Muscle of arm (tissue), 1 donor: ENCODE measurements at regions not wholly inside any gene's neighbourhood (a gene's known extent, or its start where the extent isn't known, plus 50 kb on each side); places are given as distances from the start of the nearest gene placed in this dataset.
A peak's percentile ranks its signal among the peaks of the same experiment; 100 is the strongest.
"Not testable (repeated sequence)": the region's sequence is repeated elsewhere in the genome, so short reads cannot be mapped to it uniquely, and the experiment has no call there.

ENCODE experiments used
- DNase-seq: peaks from one replicate; pipeline ENCODE4 v3.0.0-alpha.2; 2013

DNA sequence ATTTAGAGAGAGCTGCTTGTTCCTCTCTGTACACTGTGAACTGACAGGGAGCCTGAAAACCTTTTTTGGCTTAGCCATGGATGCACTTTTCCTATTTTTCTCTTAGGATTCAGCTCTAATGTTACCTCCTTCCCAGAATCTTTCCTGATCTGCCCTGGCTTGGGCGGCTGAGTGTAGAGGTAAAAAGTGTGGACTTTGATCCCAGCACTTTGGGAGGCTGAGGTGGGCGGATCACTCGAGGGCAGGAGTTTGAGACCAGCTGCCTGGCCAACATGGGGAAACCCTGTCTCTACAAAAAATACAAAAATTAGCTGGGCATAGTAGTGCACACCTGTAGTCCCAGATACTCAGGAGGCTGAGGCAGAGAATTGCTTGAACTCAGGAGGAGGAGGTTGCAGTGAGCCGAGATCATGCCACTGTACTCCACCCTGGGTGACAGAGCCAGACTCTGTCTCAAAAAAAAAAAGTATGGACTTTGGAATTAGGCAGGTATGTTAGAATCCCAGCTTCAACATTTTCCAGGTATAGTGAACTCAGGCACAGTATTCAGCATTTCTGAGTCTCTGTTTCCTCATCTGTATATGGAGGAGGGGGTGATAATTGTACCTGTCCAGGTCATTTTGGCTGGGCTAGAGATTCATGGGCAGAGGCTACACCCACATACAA is 212.5 kb upstream of the EEF2KMT start:
- no peak for DNase-seq

GRCh38 chr16:5305023-5305422 is 207.4 kb upstream of the EEF2KMT start:
- DNase-seq = no peak

DNA sequence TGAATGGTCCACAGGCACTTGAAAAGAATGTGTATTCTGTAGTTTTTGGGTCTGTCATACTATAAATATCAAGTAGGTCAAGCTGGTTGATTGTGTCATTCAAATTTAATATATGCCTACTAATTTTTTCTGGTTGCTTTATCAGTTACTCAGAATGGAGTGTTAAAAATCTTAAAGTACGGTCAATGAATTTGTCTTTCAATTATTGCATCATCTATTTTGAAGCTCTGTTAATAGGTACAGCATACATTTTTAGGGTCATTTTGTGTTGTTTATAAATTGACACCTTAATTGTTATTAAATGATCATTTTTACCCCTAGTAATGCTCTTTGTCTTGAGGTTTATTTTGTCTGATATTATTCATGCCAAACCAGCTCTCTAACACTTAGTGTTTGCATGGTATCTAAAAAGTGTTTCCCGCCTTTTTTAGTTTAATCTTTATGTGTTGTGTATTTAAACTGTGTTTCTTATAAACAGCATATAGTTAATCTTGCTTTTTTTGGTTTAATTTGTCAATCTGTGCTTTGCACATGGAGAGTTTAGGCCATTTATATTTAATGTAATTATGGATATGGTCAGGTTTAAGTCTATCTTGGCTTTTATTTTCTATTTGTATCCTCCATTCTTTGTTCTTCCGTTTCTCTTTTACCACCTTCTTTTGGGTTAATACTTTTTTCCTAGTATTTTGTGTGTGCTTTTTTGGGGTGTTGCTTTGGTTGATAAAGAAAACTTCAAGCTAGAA is 204.9 kb upstream of the EEF2KMT start:
- DNase-seq = no peak

- no peak for DNase-seq
These were observed 200.6 kb upstream of the EEF2KMT start for GRCh38 chr16:5298202-5298601.

DNA sequence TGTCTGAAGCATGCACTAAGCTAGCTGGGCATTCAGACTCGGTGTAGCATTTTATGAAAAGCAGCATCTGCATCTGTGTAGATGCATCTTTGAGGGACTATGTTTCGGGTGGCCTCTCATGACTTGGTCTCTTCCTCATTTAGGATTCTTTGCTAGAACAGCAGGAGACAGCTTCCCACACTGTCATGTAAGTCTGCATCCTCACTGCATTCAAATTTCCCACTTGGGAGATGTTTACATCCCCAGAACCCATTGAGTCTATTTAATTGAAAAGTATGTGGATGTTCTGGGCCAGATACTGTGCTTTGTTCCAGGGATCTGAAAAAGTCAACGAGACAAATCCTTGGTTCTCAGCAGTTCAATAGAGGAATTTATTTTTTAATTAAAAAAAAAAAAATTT is 198.6 kb upstream of the EEF2KMT start:
- no peak for DNase-seq

DNA sequence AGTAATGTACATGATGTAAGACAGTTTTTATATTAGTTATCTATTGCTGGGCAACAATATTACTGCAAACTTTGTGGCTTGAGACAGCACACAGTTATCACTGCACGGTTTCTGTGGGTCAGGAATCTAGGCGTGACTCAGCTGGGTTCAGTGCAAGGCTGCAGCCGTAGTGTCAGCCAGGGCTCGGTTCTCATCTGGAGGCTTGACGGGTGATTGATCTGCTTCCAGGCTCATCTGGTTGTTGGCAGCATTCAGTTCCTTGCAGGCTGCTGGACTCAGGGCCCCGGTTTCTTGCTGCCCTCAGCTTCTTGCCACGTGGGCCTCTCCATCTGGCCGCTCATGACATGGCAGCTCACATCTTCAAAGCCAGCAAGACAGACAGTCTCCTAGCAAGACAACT is 197.7 kb upstream of the EEF2KMT start:
- DNase-seq = not testable (repeated sequence)

DNA sequence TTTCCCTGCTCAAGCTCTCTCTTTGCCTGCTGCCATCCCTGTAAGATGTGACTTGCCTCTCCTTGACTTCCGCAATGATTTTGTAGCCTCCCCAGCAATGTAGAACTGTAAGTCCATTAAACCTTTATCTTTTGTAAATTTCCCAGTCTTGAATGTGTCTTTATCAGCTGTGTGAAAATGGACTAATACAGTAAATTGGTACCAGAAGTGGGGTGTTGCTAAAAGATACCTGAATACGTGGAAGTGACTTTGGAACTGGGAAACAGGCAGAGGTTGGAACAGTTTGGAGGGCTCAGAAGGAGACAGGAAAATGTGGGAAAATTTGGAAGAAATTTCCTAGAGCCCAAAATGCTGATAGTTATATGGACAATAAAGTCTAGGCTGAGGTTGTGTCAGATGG is 184.6 kb upstream of the EEF2KMT start:
- not testable (repeated sequence) for DNase-seq

- DNase-seq = no peak
These were observed 159.9 kb upstream of the EEF2KMT start for GRCh38 chr16:5257462-5257861.

DNA sequence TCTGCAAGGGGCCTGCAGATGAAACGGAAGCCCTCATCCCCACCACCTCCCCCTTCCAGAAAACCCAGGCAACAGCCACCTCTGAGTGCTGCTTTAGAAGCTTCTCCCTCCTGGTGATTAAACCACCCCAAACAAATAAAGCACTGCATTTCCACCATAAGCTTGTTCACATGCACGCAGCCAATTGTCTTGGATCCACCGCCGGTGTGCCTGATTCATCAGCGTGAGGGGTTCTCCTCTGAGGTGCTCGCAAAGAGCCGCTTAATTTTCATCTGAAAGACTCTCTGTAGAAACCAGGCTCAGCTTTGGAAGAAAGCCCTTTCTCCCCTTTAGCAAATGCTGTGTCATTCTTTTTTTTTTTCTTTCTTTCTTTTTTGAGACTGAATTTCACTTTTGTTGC is 155.2 kb upstream of the EEF2KMT start:
- no peak for DNase-seq

GRCh38 chr16:5247403-5247802 is 149.8 kb upstream of the EEF2KMT start:
- not testable (repeated sequence) for DNase-seq

GRCh38 chr16:5240278-5240626 is 142.7 kb upstream of the EEF2KMT start:
- DNase-seq = not testable (repeated sequence)

DNA sequence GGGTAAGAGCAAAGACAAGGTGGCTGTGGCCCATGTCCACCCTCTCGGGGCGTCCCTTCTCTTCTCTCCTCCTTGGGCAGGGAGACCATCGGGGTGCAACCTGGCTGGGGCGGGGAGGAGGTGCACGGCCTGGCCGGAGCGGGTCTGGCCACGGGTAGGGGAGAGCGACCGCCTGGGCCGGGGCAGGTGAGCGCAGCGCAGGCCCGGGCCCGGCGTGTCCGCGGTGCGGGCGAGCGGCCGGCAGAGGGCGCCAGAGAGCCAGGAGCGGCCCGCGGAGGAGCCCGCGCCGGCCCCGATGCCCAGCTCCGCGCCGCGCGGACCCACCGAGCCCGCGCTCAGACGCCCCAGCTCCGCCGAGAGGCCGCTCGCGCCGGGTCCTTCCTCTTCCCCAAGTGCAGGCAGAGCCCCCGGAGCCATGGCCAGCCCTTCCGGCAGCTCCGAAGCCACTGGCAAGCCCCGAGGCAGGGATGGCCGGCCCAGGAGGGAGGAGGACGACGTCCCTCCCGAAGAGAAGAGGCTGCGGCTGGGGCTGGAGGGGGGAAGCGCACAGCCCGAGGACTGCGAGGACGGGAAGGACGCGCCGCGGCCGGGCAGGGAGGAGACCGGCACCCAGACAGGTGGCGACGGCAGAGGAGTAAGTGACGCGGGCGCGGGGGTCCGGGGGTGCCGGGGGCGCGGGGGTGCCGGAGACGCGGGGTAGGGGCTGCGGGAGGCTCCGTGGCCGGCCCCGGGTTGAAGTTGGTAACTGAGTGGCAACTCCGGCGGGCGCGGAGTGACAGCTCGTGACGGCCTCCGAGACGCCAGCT is 142.1 kb upstream of the EEF2KMT start:
- DNase-seq = peak; percentile 9

DNA sequence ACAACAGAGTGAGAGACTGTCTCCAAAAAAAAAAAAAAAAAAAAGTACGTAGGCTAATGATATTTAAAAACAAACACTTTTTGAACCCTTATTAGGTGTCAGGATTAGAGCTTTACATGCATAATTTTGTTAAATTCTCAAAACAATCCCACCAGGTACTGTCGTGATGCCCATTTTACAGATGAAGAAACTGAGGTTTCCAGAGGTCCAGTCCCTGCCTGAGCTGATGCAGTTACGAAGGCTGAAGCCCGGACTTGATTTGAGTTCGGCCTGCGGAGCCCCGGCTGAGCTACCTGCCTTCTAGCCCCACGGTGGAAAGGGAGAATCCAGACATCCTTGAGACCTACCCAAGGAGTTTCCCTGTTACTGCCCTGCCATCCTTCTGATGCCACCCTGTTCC is 137.5 kb upstream of the EEF2KMT start:
- no peak for DNase-seq

GRCh38 chr16:5234295-5235050 is 136.9 kb upstream of the EEF2KMT start:
- no peak for DNase-seq

DNA sequence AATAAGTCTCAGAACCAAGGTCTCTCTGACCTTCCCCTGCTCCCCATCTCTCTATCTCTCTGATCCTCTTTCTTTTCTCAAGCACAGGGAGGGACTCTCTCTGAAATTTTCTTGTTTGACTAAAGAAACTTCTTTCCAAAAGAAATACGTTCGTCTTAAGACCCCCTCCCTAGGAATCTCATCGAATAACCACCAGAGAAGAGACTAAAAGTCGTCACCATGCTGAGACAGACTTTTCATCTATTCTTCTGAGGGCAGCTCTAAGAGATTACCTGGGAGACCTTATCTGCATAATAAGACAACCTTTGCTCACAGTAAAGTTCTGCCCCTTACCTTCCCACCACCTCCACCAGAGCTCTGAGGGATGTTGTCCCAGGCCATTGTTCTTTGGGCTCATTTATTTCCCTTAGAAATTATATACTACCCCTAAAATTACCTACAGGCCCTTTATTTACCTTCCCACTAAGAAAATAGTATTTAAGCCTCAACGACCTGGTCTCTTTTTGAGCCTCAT is 133.7 kb upstream of the EEF2KMT start:
- DNase-seq = no peak

- no peak for DNase-seq
These were observed 130.8 kb upstream of the EEF2KMT start for GRCh38 chr16:5228369-5228768.

DNA sequence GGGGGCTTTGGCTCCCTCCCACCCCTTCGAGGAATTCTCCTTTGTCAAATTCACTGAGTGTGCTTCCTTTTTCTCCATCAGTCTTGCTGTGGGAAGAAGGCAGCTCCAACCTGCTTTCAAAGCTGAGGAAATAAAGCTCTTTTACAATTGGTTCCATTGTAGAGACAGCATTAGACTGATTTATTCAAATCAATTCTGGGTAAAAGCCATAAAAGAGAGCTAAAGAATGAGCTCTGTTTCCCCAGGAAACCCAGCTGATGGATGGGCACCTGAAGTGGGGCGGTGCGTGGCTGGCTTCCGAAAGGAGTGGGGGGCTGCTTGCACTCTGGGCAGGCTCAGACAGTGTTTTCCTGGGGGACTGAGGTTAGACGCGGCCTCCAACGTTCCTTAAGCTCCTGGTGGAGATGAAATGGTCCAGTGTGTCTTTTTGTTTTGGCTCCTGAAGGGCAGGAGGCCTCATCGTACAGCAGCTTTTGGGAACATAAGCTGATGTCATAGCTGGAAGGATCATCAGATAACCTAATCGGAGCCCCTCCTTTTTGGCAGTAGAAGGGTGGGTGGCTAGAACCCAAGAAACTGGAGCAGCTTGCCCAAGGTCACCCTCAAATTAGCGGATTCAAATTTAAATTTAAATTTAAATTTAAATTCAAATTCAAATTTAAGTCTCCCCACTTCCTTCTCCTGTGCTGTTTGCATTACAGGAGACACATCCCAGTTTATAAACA is 128.5 kb upstream of the EEF2KMT start:
- DNase-seq = no peak

- DNase-seq = no peak
These were observed 125.2 kb upstream of the EEF2KMT start for GRCh38 chr16:5222761-5223160.

DNA sequence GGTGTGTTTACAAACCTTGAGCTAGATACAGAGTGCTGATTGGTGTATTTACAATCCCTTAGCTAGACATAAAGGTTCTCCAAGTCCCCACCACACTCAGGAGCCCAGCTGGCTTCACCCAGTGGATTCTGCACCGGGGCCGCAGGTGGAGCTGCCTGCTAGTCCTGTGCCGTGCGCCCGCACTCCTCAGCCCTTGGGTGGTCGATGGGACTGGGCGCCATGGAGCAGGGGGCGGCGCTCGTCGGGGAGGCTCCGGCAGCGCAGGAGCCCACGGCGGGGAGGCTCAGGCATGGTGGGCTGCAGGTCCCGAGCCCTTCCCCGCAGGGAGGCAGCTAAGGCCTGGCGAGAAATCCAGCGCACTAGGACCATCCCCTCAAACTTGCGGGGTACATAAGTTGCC is 124.2 kb upstream of the EEF2KMT start:
- not testable (repeated sequence) for DNase-seq

DNA sequence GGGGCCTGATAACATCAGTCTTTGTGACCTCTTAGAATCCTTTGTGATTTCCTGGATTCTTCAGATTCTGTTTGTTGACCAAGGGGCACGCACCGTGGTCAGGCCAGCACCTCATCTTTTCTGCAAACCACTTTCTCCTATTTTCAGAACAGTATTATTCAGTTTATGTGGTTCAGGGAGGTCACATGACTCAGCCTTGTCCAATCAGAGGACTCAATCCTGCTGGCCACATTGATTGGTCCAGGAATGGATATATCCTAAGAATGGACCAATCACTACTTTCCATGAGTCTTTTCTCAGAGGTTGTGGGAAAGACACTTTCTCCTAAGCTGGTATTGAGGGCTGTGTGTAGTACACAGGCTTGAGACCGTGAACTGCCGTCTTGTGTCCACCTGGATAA is 123.1 kb upstream of the EEF2KMT start:
- DNase-seq = no peak

DNA sequence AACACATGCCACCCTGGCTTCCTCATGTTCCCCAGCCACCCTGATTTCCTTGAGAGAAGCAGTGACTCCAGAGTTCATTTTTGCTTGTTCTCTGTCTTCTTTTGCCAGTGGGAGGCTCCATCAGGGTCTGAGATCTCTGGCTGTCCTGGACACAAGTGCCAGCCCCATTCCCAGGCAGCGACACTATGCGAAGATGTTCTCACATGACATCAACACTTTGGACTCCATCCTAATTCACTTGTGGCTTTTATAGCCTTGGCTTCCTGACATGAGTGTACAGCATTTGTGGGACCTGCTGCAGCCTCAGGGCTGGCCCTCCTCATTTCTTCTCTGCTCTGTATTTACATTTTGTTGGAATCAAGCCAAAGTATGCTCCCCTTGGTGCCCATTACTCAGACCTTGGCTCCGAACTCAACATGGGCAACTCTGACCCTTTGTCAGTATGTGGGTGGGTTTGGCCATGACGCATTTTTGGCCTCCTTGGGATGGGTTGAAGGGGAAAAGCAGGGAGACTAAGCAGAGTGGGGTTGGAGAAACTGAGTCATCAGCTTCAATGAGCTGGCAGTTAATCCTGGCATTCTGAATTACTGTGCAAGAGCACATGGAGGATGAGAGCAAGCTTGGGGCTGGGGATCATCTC is 119.0 kb upstream of the EEF2KMT start:
- no peak for DNase-seq
